Activated CD4-positive, CD25-positive, alpha-beta regulatory T cell treated with anti-CD3 and anti-CD28 coated beads, Interleukin-2, amount 50 U/mL, for 24 hours (primary cell): ENCODE measurements at regions not wholly inside any gene's neighbourhood (a gene's known extent, or its start where the extent isn't known, plus 50 kb on each side); places are given as distances from the start of the nearest gene placed in this dataset.

Experiments
- ATAC-seq, 2 donors: fragments of 150-1000 bp; cut with Tn5 transposase; one replicate each; pipeline ENCODE4 v1.10.0; 2021; ENCODE audit warnings: mild to moderate bottlenecking in 1 of 2, moderate library complexity in 1 of 2

DNA sequence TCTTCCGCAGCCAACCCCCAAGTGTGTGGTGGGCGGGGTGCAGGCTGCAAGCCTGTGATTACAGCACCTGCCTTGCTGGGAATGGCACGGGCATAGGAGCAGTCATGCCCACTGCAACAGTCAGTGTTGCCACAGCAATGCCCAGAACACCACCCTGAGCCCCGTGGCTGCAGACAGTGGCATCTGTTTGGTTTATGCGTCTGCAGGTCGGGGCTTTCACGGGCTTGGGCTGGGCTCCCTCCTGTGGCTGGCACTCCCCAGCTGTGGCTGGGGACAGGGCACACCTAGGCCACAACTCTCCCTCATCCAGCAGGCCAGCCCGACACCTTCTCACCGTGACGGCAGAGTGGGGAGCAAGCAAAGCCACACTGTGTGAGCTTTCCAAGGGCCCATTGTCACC lies 115.3 kb upstream of the C1QTNF9B start:
- no peak for ATAC-seq

DNA sequence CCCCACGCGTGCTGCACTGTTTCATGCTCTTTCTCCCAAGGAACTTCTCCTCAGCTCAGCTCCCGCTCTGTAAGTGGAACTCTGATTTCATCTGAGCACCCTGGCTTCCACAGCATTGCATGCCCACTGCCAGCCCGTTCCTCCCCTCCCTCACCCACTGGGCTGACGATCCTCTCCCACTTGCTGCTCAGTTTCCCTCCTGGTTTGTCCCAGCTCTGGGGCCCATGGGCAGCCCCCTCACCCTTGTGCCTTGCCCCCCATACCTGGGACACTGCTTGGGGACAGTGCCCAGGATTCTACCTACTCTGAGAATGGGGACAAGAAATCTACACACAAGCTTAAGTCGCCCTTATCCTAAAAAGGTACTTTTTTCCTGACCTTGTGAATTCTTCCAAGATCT lies 115.9 kb upstream of the C1QTNF9B start:
- ATAC-seq: no peak

DNA sequence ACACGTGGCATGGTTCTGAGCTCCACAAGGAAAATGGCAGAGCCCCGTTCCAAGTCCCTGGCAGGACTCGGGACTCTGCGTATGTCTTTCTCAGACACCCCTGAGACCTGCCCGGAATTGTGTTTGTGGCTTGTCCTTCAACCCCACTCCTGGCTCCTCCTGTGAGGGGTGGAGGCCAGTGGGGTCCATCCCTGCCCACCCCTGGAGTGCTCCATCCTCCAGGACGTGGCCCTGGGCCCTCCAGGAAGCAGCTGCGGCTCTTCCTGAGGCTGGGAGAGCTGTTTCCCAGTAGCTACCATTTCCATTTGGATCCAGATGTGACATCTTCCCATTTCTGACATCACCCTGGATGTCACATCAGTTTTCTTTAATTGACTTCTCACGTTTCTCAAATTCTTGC lies 118.7 kb upstream of the C1QTNF9B start:
- no peak for ATAC-seq

DNA sequence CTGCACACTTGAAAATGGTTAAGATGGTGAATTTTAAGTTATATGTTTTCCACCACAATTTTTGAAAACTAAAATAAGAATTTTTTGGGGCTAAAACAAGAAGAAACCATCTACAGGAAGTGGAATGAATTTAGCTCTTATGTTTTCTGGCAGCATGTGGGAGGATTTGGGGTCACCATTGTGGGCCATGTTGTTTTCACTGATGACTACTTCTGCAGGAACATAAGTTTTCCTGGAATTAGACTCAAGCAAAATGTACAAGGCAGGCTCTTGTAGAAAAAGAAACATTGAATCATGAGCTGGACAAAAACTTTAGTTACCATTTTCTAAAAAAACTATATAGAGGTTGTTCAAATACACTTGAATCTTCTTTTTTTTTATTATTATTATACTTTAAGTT lies 125.3 kb upstream of the C1QTNF9B start:
- no peak for ATAC-seq

DNA sequence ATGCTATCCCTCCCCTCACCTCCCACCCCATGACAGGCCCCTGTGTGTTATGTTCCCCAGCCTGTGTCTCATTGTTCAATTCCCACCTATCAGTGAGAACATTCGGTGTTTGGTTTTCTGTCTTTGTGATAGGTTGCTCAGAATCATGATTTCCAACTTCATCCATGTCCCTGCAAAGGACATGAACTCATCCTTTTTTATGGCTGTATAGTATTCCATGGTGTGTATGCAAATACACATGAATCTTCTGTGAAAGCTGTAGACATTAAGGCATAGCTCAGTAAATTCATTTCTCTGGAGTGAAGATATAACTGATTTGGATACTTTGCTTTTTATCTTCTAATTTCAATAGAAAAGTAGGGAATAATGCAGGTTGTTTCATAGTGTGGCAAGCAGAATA lies 125.8 kb upstream of the C1QTNF9B start:
- no peak for ATAC-seq

DNA sequence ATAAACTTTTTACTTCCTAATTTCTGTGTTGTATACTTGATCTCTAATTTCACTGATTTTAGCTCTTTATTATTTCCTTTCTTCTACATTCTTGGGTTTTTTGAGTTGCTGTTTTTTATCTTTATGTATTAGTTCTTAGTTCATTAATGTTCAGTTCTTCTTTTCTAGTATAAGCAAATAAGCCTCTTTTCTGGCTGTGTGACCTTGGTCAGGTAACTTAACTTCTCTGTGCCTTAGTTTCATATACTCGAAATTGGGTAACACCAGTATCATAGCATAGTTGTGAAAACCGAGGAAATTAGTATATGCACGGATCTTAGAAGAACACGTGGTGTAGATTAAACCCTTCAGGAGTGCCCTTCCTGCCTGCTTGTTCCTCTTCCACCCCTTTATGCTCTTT lies 130.2 kb upstream of the C1QTNF9B start:
- ATAC-seq: no peak

DNA sequence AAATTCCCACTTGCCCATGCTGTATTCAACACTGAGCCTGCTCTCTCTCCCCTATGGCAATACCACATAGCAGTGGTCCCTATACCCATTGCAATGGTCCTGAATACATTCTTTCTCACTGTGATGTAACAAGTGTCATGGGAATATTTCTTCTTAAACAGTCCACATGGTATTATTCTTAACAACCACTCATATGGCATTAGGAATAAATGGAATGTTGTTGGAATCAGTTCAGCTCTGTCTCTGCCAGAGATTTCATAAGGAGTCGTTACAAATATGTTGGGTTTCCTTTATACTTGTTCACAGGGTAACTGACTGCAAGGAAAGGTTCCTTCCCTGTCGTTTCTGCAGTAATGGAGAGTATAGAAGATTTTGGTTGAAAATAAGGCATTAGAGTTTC lies 128.3 kb upstream of the SPATA13 start:
- ATAC-seq: no peak

DNA sequence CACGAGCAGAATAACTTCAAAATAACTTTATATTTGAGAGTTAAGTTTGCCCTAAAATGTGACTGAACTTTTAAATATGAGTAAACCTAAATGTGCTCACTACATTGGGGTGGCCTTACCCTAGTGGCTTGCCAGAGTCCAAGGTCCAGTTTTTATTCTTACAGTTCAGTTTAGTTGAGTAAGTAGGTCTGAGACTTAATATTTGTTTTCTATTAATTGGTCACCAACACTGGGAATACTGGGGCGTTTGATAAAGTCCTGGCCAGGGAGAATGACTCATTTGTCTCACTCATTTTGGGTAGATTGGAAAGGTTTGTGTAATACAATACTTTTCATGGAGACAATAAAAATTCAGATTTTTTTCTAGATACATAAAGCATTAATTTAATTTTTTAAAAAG lies 127.8 kb upstream of the SPATA13 start:
- no peak for ATAC-seq

DNA sequence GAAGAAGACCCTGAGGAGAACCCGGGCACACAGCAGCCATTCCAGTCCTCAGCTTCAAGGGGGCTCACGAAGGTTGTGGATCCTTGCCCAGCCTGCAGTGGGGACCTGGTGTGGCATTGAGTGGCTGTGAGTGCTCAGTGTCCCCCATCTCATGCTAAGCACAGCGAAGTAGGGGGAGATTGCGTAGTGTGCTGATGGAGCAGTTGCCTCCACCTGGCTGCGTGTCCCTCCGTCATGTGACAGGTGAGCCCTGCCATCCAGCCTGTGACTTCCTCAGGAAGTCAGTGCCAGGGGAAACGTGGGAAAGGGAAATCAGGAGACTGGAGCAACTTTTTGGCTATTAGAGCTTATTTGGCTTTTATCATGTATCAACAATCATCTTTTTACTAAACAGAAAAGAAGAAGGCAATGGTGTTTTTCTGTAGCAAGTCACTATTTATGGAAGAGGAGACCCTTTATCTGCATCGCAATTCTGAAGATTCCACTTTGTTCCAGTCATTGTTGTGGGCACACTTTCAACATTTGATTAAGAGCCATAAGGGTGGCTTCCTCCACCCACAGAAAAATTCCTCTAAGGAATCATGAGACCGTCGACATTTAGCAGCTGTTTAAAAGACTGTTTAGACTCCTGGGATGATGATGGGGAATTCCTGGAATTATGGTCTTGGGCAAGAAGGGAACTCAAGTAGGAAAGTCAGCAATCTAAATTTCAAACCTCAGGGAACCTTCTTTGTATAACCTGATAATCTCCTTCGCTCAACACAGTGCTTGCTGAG lies 126.8 kb upstream of the SPATA13 start:
- ATAC-seq: no peak

DNA sequence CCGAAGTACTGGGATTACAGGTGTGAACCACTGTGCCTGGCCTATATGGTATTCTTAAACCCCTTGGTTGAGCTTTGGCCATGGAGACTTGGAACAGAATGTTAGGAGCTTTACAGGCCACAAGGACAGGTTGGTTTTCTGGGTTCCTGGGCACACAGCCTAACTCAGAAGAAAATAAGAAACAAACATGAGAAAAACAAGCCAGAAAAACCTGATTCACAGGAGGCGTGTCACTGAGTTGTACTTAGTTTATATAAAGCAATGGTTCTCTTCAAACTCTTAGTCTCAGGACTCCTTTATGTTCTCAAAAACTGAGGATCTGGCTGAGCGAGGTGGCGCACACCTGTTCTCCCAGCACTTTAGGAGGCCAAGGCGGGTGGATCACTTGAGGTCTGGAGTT lies 125.1 kb upstream of the SPATA13 start:
- ATAC-seq: no peak

DNA sequence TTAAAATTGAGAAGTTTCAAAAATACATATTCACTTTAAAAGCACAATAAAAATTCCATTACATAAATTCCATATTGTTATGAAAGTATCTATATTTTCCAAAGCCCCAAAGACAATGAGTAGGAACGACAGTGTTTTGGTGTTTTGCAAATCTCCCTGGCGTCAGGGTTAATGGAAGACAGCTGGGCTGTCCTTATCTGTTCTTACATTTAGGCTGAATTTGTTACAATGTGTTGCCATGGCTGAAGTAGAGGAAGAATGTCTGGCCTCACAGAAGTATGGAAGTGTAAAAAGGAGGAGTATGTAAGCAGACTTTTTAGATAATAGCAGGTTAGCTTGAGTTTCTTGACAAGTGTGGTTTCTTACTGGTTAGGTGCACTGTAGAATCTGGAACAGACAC lies 124.4 kb upstream of the SPATA13 start:
- ATAC-seq: no peak

DNA sequence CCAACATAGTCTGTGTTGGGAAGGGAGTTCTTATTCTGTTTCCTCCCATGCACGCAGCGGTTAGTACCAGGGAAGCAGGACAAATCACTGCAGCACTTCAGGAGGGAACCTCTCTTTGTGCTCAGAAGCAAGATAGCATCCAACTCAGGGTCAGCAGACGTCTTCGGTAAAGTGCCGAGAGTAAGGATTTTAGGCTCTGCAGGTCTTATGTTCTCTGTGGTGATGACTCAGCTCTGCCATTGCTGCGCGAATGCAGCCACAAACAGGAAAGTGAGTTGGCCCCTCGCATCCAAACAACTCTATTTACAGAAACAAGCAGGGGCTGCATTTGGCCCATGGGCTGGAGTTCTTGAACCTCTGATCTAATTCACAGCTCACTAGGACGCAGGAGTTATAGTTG lies 122.1 kb upstream of the SPATA13 start:
- no peak for ATAC-seq

DNA sequence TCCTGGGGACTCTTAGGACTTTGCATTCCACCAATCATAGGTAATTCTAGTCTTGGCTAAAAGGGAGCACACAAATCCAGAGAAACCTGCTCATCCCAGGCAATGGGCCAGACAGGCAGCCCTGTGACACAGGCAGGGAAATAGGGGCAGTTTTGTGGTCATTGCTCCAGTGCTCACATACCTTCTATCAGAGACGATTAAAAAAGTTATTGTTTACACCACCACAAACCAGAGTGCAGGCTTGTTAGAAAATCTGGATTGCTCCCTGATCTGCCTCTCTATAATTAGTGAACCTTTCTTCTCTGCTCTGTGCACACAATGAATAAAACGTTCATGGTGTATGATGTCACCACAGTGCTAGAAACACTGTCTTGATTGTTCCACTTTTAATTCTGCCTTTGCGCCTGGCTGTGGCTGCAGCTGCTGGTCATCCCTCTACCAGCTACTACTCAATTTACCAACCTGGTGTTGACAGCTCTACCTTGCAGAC lies 121.6 kb upstream of the SPATA13 start:
- ATAC-seq: no peak

DNA sequence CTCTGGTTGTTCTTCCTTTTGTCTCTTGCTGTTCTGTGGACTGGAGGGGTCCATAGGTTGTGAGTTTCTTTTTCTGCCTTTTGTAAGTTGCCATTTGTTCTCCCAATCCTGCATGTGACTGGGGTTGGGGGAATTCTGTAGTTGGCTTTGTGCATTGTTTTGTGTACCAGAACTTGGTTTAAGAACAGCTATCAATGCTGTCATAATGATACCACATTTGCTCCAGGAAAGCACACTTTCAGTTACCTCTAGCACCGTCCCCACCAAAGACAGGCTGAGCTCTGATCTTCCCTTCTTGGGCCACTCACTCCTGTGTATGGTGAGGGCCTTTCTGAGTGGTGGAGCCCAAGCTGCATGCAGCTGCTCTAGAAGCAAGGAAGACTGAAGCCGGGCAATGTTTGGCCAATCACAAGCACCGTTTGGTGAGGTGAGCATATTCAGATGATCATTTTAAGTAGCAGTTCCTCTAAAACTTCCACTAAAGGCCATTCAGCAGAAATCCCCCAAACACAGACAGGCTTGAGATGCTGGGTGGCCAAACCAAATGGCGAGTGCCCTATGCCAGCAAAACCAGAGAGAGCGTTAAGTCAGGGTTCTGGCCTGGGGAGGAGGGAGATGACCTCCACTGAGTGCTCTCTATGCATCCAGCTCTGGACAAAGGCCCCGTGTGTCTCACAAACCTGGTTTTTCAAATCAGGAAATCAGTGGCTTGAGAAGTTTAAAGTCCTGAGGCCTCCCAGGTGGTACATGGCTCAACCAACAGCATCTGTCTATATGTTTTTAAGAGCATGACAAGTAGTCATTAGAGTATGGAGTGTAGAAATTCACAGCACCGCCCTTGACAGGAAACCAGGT lies 120.7 kb upstream of the SPATA13 start:
- ATAC-seq: no peak

DNA sequence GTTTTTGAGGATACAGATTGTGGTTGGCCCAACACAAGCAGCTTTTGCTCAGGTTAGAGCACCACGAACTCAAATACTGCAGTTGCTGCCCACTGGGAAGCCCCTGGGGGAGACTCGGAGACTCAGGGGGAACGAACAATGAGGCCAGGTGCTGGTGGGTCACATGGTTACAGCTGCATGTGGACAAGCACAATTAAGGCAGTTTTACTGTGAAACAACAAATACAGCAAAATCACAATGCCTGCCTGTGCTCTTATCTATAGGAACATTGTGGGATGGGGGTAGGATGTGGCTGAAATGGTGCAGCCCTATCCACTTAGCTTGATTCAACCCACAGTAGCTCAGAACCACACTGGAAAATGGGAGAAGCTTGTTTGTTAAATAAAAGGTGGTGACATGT lies 119.7 kb upstream of the SPATA13 start:
- ATAC-seq: no peak

DNA sequence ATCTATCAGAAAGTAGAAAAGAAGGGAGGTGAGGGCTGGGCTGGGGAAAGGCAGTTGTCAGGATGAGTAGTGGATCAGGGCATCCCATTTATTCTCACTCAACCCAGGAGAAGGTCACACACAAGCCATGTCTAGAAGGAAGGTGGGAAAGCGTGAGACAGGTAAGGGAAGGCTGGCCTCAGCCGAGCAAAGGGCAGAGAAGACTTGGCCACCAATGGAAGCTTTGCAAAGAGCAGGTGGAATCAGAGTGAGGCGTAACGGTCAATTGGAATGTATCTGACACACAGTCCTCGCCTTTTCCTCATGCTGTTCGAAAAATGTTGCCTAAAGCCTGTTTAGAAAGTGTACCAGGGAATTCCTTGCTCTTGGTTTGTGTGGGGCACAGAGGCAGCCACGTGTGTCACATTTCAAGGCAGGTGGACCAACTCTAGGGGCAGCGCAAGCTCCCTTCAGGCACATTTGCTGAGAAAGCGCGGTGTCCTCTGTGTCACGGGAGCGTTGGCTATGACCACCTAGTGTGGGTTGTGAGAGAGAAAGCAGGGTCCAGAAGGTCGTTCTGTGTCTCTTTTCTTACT lies 118.8 kb upstream of the SPATA13 start:
- ATAC-seq: no peak

DNA sequence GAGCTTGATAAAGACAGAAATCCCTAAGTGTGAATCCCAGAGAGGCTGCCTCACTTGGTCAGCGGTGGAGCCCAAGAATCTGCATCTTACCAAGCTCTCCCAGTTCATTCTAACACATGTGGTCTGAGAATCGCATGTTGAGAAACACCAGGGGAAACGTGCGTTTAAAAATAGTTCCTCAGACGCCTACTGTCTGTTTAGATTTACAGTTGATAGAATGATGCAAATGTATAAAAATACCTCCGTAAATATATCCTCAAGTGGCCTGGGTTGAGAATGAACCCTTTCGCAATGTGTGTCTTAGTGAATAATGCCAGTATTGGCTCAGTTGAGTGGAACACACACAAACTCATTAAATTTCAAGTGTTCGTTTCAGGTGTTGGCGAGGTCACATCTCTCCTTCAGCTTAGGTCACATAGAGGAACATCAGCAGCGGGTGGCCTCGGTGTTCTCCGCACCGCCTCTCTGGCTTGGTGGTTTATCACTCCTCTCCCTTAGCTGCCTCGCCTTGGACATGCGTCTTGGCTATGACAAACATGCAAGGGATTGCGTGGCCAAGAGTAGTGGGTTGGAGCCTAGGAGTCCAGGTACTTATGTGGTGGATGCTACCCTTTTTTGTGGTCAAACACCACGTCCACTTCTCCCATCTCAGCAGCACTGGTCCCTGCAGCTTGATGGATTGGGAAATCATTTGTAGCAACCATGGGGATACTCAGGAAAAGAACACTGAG lies 117.6 kb upstream of the SPATA13 start:
- no peak for ATAC-seq

DNA sequence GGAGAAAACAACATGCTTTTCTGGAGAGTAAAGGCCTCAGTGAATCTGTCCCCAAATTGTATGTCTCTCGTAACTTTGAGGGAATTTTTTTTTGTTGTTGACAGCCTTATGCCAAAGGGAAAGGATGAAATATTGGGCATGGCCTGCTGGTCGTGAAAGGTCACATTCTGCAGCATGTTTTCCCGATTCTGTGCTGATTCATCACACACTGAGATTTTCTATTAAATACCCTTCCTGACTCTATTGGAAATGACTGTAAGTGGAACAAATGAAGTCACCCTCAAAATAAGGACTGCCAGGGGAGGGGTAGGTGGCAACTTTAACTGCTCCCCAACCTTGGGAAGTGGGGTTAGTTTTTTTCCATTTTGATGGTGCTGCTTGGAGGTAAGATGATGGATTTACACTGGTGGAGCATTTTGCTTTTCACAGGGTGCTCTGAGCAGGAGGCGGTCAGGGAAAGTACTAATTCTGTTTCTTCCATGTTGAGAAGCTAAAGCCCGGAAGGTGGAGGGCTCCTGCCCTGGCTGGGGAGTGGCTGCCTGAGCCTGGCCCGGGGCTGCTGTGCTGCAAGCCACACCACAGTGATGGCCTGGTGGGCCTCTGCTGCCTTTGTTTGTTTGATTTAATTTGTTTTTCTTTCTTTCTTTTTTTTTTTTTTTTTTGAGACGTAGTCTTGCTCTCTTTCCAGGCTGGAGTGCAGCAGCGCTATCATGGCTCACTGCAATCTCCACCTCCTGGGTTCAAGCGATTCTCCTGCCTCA lies 116.8 kb upstream of the SPATA13 start:
- no peak for ATAC-seq

DNA sequence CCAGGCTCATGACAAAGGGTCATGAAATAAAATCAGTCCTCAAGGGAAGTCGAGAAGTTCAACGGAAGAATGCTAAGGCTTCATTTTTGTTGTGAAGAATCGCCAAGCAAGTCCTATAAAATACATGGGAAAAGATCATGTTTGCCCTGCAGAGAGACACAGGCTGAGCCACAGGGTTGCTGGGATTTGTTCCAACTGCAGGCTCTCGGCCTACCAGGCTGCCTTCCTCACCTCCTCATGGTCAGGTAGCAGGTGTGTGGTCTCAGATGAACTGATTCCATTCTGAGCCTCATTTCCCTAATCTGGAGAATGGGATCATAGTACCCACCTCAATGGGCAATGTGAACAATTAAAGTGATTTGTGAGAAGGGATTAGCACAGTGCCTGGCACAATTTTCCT lies 114.9 kb upstream of the SPATA13 start:
- ATAC-seq: no peak

DNA sequence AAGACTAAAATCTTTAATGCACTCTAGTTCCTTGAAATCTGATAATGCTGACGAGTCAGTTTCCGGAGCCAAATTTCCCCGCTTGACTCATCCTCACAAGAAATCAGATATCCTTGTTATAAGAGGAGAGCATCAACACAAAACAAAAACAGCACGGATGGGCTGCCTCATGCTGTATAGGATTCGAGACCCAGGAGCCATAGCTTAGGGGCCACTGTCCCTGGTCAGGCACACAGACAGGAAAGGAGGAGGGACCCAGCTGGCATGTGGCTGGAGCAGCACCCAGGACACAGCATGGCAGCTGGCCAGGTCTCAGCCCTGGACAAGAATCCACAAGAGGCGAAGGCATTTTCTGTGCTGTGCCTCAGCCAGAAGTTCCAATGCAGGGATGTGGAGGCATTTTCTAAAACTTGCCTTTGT lies 110.2 kb upstream of the SPATA13 start:
- ATAC-seq: no peak

DNA sequence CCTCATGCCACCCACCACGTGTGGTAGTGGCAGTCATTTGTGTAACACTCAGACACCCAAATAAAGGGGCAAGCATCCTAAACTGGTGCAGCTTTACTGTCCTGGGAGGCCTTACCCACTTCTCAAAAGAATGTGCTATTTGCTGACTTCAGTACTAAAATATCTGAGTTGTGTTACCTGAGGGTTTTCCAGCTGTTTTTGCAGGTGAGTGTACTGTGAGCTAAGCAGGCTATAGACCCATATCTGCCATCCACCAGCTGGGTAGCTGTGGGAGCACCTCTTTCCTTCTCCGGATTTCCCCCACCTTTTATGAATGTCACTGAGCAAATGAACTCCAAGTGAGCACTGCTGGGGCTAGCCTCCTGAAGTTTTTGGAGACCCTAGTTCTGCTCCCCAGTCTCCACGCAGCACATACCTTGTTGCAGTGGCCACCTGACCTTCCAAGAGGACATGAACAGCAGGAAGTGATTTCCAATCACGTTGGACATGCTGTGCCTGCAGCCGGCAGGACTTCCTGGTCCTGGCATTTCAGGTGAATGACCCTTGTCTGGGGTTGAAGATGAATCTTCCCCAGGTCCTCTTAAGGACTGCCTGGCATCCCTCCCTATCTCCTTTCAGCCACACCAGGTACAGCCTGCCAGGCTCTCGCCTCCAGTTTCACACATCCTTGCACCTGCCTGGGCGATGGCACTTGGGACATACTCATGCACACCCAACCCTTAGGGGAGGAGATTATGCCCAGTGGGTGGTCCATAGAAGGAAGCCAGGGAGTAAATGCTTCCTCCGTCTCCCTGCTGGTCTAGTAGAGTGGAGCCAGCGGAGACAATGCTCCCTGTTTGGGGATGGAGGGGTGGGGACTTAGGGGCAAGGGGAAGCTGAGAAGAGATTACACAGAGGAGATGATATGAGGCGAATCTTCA lies 109.5 kb upstream of the SPATA13 start:
- no peak for ATAC-seq
